ENCODE measurements at regions not wholly inside any gene's neighbourhood (a gene's known extent, or its start where the extent isn't known, plus 50 kb on each side); places are given as distances from the start of the nearest gene placed in this dataset.

DNA sequence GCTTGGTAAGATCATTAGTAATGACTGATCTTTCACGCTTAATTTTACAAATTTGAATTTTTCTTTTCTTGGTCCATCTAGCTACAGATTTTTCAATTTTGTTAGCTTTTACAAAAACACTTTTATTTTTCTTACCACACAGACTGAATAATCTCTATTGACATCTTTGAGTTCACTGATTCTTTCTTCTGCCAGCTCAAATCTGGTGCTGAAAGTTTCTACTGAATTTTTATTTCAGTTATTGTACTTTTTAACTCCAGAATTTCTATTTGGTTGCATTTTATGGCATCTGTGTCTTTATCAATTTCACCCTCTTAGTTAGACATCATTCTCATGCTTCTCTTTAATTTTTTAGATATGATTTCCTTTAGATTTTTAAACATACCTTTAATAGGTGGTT is 584.7 kb downstream of the LMO4 start:
- H3K9ac ChIP-seq (ENCODE audit: low read depth in 1 of 2, low read length in 2 of 2): no peak overlapping the region

DNA sequence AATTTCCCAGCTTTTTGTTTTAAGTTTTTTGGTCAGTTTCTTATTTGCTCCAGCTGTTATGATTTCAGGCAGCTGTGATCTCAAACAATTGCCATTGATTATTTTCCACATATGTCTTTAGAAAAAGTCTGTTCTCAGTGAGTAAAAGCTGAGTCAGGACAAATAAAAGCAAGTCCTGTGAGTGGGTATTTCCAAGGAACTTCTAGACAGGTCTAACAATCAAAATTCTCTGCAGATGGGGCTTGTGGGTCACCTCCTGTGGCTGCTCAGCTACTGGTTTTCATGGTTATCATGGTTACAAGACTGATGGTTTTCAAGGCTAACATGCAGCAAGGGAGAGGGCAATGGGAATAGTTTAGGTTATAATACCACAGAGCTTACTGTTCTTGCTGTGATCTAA is 585.7 kb downstream of the LMO4 start:
- H3K9ac ChIP-seq (ENCODE audit: low read depth in 1 of 2, low read length in 2 of 2): no peak overlapping the region
- H3K36me3 ChIP-seq (ENCODE audit: control insufficient read depth in 4 of 4, insufficient read depth in 3 of 4, low read depth in 1 of 4, low read length in 3 of 4): no peaks in the 10 kb centered on the region
- no peaks in the 10 kb centered on the region for H3K27me3 ChIP-seq (ENCODE audit: control insufficient read depth in 4 of 4, insufficient read depth in 4 of 4, low read length in 3 of 4)
- peaks cover 0 to 4% (median 0%) of the 10 kb centered on the region in 4 donors for H3K9me3 ChIP-seq (ENCODE audit: control insufficient read depth in 4 of 4, low read length in 3 of 4)
- H3K4me1 ChIP-seq (ENCODE audit: control insufficient read depth in 4 of 4, insufficient read depth in 4 of 4, low read length in 3 of 4): no peaks in the 10 kb centered on the region
- no peak overlapping the region for H3K27ac ChIP-seq (ENCODE audit: low read depth in 1 of 2, low read length in 2 of 2)
- H3K4me3 ChIP-seq (ENCODE audit: low read depth in 1 of 3, low read length in 3 of 3): no peak overlapping the region
- no peak for DNase-seq (ENCODE audit: low spot score)
- no peak for TF ChIP-seq GABPA (IDR thresholded peaks at IDR 0.05 in 1 of 2, conservative IDR thresholded peaks at IDR 0.05 in 1 of 2)
- no peak for TF ChIP-seq RXRA (IDR thresholded peaks at IDR 0.05)
- TF ChIP-seq, protein P1, sequence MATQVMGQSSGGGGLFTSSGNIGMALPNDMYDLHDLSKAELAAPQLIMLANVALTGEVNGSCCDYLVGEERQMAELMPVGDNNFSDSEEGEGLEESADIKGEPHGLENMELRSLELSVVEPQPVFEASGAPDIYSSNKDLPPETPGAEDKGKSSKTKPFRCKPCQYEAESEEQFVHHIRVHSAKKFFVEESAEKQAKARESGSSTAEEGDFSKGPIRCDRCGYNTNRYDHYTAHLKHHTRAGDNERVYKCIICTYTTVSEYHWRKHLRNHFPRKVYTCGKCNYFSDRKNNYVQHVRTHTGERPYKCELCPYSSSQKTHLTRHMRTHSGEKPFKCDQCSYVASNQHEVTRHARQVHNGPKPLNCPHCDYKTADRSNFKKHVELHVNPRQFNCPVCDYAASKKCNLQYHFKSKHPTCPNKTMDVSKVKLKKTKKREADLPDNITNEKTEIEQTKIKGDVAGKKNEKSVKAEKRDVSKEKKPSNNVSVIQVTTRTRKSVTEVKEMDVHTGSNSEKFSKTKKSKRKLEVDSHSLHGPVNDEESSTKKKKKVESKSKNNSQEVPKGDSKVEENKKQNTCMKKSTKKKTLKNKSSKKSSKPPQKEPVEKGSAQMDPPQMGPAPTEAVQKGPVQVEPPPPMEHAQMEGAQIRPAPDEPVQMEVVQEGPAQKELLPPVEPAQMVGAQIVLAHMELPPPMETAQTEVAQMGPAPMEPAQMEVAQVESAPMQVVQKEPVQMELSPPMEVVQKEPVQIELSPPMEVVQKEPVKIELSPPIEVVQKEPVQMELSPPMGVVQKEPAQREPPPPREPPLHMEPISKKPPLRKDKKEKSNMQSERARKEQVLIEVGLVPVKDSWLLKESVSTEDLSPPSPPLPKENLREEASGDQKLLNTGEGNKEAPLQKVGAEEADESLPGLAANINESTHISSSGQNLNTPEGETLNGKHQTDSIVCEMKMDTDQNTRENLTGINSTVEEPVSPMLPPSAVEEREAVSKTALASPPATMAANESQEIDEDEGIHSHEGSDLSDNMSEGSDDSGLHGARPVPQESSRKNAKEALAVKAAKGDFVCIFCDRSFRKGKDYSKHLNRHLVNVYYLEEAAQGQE (IDR thresholded peaks at IDR 0.05): no peak
- no peak for TF ChIP-seq YY1 (IDR thresholded peaks at IDR 0.05)
- TF ChIP-seq NR2F2 (IDR thresholded peaks at IDR 0.05): no peak
- TF ChIP-seq, protein P2, sequence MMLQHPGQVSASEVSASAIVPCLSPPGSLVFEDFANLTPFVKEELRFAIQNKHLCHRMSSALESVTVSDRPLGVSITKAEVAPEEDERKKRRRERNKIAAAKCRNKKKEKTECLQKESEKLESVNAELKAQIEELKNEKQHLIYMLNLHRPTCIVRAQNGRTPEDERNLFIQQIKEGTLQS (IDR thresholded peaks at IDR 0.05): no peak

More for the DNA sequence above, 584.7 kb downstream of the LMO4 start:
- no peaks in the 10 kb centered on the region for H3K36me3 ChIP-seq (ENCODE audit: control insufficient read depth in 4 of 4, insufficient read depth in 3 of 4, low read depth in 1 of 4, low read length in 3 of 4)
- DNase-seq (ENCODE audit: low spot score): no peak
- peaks cover 0 to 4% (median 0%) of the 10 kb centered on the region in 4 donors for H3K9me3 ChIP-seq (ENCODE audit: control insufficient read depth in 4 of 4, low read length in 3 of 4)
- WGBS: 97% methylated on average over 1 of the region's 1 CpG
- no peak overlapping the region for H3K27ac ChIP-seq (ENCODE audit: low read depth in 1 of 2, low read length in 2 of 2)
- H3K4me1 ChIP-seq (ENCODE audit: control insufficient read depth in 4 of 4, insufficient read depth in 4 of 4, low read length in 3 of 4): no peaks in the 10 kb centered on the region
- TF ChIP-seq SP1 (IDR thresholded peaks at IDR 0.05) (no peak), EGR1 (IDR thresholded peaks at IDR 0.05; ENCODE audit: low read depth in 2 of 2) (no peak), RAD21 (IDR thresholded peaks at IDR 0.05) (no peak), TAF1 (conservative IDR thresholded peaks at IDR 0.05) (no peak), HNF4G (IDR thresholded peaks at IDR 0.05) (no peak), HNF4A (conservative IDR thresholded peaks at IDR 0.05) (no peak), NR2F2 (IDR thresholded peaks at IDR 0.05) (no peak), FOXA1 (IDR thresholded peaks at IDR 0.05) (no peak), JUND (IDR thresholded peaks at IDR 0.05) (no peak), FOXA2 (IDR thresholded peaks at IDR 0.05) (no peak), GABPA (IDR thresholded peaks at IDR 0.05 in 1 of 2, conservative IDR thresholded peaks at IDR 0.05 in 1 of 2) (no peak), YY1 (IDR thresholded peaks at IDR 0.05) (no peak), RXRA (IDR thresholded peaks at IDR 0.05) (no peak)
- TF ChIP-seq, protein P1 (IDR thresholded peaks at IDR 0.05): no peak
- TF ChIP-seq, protein P3, sequence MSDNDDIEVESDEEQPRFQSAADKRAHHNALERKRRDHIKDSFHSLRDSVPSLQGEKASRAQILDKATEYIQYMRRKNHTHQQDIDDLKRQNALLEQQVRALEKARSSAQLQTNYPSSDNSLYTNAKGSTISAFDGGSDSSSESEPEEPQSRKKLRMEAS (IDR thresholded peaks at IDR 0.05): no peak
- TF ChIP-seq, protein P4, sequence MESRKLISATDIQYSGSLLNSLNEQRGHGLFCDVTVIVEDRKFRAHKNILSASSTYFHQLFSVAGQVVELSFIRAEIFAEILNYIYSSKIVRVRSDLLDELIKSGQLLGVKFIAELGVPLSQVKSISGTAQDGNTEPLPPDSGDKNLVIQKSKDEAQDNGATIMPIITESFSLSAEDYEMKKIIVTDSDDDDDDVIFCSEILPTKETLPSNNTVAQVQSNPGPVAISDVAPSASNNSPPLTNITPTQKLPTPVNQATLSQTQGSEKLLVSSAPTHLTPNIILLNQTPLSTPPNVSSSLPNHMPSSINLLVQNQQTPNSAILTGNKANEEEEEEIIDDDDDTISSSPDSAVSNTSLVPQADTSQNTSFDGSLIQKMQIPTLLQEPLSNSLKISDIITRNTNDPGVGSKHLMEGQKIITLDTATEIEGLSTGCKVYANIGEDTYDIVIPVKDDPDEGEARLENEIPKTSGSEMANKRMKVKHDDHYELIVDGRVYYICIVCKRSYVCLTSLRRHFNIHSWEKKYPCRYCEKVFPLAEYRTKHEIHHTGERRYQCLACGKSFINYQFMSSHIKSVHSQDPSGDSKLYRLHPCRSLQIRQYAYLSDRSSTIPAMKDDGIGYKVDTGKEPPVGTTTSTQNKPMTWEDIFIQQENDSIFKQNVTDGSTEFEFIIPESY (IDR thresholded peaks at IDR 0.05): no peak
- TF ChIP-seq, protein P2 (IDR thresholded peaks at IDR 0.05): no peak
- TF ChIP-seq, protein P5, sequence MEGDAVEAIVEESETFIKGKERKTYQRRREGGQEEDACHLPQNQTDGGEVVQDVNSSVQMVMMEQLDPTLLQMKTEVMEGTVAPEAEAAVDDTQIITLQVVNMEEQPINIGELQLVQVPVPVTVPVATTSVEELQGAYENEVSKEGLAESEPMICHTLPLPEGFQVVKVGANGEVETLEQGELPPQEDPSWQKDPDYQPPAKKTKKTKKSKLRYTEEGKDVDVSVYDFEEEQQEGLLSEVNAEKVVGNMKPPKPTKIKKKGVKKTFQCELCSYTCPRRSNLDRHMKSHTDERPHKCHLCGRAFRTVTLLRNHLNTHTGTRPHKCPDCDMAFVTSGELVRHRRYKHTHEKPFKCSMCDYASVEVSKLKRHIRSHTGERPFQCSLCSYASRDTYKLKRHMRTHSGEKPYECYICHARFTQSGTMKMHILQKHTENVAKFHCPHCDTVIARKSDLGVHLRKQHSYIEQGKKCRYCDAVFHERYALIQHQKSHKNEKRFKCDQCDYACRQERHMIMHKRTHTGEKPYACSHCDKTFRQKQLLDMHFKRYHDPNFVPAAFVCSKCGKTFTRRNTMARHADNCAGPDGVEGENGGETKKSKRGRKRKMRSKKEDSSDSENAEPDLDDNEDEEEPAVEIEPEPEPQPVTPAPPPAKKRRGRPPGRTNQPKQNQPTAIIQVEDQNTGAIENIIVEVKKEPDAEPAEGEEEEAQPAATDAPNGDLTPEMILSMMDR (IDR thresholded peaks at IDR 0.05; ENCODE audit: low read depth, low read length, missing input control): no peak
- H3K4me3 ChIP-seq (ENCODE audit: low read depth in 1 of 3, low read length in 3 of 3): no peak overlapping the region
- H3K27me3 ChIP-seq (ENCODE audit: control insufficient read depth in 4 of 4, insufficient read depth in 4 of 4, low read length in 3 of 4): no peaks in the 10 kb centered on the region
